Activated T-helper 17 cell treated with anti-CD3 and anti-CD28 coated beads, Interleukin-2, amount 50 U/mL, for 72 hours (primary cell): ENCODE measurements at regions not wholly inside any gene's neighbourhood (a gene's known extent, or its start where the extent isn't known, plus 50 kb on each side); places are given as distances from the start of the nearest gene placed in this dataset.

Source experiments
- ATAC-seq: fragments of 150-1000 bp; cut with Tn5 transposase; replicated peaks from 2 replicates; pipeline ENCODE4 v1.10.0; 2021; ENCODE audit warnings: mild to moderate bottlenecking, moderate library complexity
- H3K27ac Mint-ChIP-seq: one replicate; pipeline ENCODE4 v1.8.0; 2022; ENCODE audit warnings: mixed read lengths
- H3K27me3 Mint-ChIP-seq: one replicate; pipeline ENCODE4 v1.8.0; 2022; ENCODE audit warnings: mixed read lengths
- H3K36me3 Mint-ChIP-seq: one replicate; pipeline ENCODE4 v1.8.0; 2022; ENCODE audit warnings: low read depth, mild to moderate bottlenecking, mixed read lengths
- H3K4me1 Mint-ChIP-seq: one replicate; pipeline ENCODE4 v1.8.0; 2022; ENCODE audit warnings: mixed read lengths
- H3K4me3 Mint-ChIP-seq: one replicate; pipeline ENCODE4 v1.8.0; 2022; ENCODE audit warnings: mild to moderate bottlenecking, mixed read lengths
- H3K9me3 Mint-ChIP-seq: one replicate; pipeline ENCODE4 v1.8.0; 2022; ENCODE audit warnings: mixed read lengths

DNA sequence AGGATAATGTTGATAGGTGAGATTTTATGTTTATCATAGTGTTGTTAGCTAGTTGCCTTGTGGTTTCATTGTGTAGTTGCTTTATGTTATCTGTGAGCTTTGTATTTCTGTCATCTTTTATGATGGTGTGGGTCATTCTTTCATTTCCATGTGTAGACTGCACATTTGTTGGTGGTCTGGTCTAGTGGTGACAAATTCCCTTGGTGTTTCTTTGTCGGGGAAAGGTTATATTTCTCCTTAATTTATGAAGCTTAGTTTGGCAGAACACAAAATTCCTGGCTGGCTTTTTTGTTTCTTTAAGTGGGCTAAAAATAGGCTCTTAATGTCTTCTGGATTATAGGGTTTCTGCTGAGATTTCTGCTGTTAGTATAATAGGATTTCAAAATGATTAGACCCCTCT, 347.2 kb upstream of the ADAMTS5 start:
- Mint-ChIP-seq H3K9me3 (peaks cover 23% of the 10 kb centered on the region), H3K27me3 (no peaks in the 10 kb centered on the region), H3K4me3 (no peak overlapping the region), H3K4me1 (no peaks in the 10 kb centered on the region), H3K27ac (no peak overlapping the region), H3K36me3 (no peaks in the 10 kb centered on the region)
- ATAC-seq: no peak

DNA sequence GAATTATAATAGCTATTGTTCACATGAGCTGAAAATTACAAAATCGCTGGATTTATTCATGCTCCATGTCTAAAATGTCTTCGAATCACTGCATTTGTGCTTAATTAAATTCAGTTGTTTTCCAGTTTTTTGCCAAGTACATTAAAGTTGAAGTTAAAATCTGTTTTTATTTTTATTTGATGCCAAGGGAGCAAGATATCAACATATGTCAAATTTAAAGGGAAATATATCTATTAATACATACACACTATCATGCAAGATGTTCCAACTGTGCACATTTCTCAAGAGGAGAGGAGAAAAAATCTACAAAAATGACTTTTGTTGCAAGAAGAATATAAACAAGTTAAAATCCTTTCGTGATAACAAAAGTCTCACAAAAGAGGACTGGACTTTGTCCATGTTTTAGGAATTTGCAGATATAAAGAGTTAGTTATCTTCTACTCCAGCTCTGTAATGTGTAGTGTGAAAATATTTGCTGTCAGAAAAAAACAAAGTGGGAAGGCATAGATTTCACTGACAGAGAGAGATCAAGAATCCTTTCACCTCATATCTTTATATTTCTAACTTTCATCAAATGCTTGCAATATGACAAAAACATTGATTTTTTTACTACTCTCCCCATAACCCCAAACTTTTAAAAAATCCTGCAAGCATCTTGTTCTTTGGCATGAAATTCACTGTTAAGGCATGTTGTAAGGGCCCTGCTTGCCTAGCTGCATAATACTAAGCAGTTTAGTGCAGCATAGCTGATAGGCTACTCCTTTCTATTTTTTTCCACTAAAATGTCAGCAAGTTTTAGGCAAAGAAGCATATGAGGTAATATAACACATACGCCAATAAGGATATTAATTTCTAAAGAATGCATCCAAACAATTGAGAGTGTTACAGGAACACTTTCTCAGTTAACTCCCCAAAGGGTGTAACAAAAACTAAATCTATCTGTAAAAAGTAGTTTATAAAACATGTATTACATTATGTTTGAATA, 340.2 kb upstream of the ADAMTS5 start:
- ATAC-seq: no peak
- Mint-ChIP-seq H3K4me3 (no peak overlapping the region), H3K9me3 (peaks cover 9% of the 10 kb centered on the region), H3K27ac (no peak overlapping the region), H3K4me1 (no peaks in the 10 kb centered on the region), H3K36me3 (no peaks in the 10 kb centered on the region), H3K27me3 (no peaks in the 10 kb centered on the region)

DNA sequence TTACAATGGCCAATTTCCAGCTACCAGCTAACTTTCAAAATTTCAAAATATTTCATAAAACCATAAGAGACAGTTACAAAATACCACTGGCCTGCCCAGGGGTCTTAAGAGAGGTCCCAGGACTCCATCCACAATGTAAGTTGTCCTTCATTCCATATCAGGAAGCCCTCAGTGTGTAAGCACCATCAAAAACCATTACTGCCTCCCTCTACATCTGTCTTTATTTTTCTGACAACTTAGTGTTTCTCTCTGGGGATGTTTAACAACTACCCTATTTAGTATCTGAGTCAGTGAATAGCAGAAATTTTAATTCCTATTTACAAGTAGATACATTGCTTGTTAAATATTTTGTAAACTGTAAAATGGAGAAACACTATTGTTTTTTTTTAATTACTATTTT, 339.3 kb upstream of the ADAMTS5 start:
- Mint-ChIP-seq H3K4me3 (no peak overlapping the region), H3K27me3 (no peaks in the 10 kb centered on the region), H3K4me1 (no peaks in the 10 kb centered on the region), H3K9me3 (peaks cover 9% of the 10 kb centered on the region), H3K36me3 (no peaks in the 10 kb centered on the region), H3K27ac (no peak overlapping the region)
- ATAC-seq: no peak

DNA sequence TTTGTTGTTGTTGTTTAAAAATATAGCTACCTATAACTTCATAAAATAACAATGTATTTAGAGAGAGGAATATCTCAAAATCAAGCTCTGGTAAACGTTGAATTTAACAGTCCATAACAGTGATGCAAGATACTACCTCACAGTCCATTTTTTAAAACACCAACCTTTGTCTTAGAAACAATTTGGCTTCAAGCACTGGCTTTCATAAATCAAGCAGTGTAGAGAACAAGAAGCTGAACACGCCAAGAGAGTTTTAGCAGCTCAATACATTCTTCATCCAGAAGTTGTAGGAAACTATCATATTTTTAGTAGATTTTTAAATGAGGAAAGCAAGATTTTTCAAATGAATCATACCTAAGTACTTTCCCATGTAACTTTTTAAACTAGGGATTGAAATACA, 334.3 kb upstream of the ADAMTS5 start:
- H3K9me3 Mint-ChIP-seq: peaks cover 6% of the 10 kb centered on the region
- ATAC-seq: no peak
- no peaks in the 10 kb centered on the region for H3K4me1 Mint-ChIP-seq
- H3K27ac Mint-ChIP-seq: no peak overlapping the region
- H3K27me3 Mint-ChIP-seq: no peaks in the 10 kb centered on the region
- H3K36me3 Mint-ChIP-seq: no peaks in the 10 kb centered on the region
- no peak overlapping the region for H3K4me3 Mint-ChIP-seq

DNA sequence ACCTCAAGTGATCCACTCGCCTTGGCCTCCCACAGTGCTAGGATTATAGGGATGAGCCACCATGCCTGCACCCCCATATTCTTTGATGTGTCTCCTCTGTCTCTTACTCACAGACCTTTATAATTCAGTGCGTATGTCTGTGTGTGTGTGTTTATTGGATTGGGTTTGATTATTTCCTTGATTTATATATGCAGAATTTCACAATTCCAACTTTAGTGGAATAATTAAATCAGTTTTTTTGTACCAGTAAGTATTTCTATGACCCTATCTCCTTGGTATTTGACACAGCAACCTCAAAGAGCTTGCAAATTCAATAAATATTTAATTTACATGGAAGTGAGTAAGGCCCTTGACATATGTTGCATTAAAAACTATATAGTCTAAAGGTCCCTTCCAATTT, 333.9 kb upstream of the ADAMTS5 start:
- Mint-ChIP-seq H3K9me3 (peaks cover 6% of the 10 kb centered on the region), H3K27me3 (no peaks in the 10 kb centered on the region), H3K36me3 (no peaks in the 10 kb centered on the region), H3K27ac (no peak overlapping the region), H3K4me3 (no peak overlapping the region), H3K4me1 (no peaks in the 10 kb centered on the region)
- ATAC-seq: no peak

DNA sequence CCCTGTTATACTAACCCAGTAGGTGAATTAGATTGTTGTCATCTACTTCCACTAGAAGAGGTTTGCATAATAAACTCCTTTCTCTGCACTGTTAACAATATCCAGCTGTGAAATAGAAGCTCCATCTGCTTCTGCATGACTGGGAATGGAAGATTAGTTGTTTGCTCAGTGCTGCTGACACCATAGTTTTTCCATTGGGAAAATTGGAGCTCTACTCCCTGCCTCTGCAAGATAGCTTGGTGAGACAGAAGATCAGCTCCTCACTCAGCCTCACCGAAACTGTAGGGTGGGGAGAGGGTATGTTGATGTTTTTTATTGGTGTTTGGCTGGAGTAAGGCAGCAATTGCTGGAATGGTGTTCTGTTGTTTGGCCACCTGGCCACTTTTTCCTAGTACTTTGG, 331.6 kb upstream of the ADAMTS5 start:
- Mint-ChIP-seq H3K4me3 (no peak overlapping the region), H3K27me3 (no peaks in the 10 kb centered on the region), H3K36me3 (no peaks in the 10 kb centered on the region), H3K9me3 (peaks cover 13% of the 10 kb centered on the region), H3K4me1 (no peaks in the 10 kb centered on the region), H3K27ac (no peak overlapping the region)
- ATAC-seq: no peak

DNA sequence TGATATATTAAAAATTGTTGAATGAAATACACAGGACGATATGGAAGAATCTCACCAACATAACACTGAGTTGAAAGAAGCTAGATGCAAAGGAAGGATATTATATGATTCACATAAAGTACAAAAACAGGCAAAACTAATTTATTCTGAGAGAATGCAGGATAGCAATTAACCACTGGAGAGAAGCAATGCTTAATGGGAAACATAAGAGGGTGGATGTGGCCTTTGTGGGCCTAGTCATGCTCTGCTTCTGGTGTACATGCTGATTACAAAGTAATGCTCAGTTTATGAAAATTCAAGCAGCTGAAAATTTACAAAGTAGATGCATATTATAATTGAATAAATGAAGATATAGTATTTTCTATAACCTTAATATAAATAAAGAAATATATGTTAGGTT, 326.4 kb upstream of the ADAMTS5 start:
- H3K27me3 Mint-ChIP-seq: no peaks in the 10 kb centered on the region
- H3K27ac Mint-ChIP-seq: no peak overlapping the region
- ATAC-seq: no peak
- H3K4me1 Mint-ChIP-seq: no peaks in the 10 kb centered on the region
- H3K36me3 Mint-ChIP-seq: no peaks in the 10 kb centered on the region
- H3K9me3 Mint-ChIP-seq: peaks cover 16% of the 10 kb centered on the region
- H3K4me3 Mint-ChIP-seq: no peak overlapping the region

DNA sequence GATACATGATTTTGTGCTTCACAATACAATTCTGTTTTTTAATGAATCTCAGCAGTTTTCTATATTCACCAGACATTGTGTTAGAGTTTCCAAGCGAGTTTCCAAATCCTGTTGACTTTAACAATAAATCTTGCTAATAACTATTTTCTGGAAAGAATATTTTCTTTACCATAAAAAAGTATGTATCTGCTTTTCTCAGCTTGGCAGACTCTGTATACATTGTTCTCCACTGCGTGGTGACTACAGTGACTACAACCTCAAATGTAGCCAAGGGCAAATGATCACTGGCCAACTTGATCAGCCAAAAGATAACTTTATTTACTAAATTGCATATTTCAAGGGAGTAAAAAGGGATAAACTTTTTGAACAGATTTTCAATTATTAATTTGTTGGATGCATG, 325.9 kb upstream of the ADAMTS5 start:
- no peaks in the 10 kb centered on the region for H3K36me3 Mint-ChIP-seq
- H3K4me1 Mint-ChIP-seq: no peaks in the 10 kb centered on the region
- no peak overlapping the region for H3K4me3 Mint-ChIP-seq
- no peak for ATAC-seq
- H3K27ac Mint-ChIP-seq: no peak overlapping the region
- H3K27me3 Mint-ChIP-seq: no peaks in the 10 kb centered on the region
- peaks cover 16% of the 10 kb centered on the region for H3K9me3 Mint-ChIP-seq

DNA sequence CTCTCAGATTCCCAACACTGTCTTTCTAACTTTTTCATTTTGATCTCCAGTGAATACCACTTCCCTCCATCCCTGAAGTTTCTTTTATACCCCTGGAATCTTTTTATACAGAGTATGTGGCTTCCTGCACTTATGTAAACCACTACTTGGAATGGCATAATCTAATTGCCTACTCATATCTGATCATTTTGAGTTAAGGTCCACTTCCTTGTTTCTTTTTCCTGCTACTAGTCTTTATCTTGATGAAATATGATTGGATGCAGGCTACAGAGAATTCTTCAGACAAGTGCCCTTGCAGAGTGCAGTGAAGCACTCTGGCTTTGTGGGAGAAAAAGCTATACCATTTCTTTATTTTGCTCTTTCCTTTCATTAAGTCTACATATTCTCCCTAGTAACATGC, 325.3 kb upstream of the ADAMTS5 start:
- Mint-ChIP-seq H3K4me3 (no peak overlapping the region), H3K27ac (no peak overlapping the region), H3K36me3 (no peaks in the 10 kb centered on the region), H3K9me3 (peaks cover 16% of the 10 kb centered on the region), H3K4me1 (no peaks in the 10 kb centered on the region), H3K27me3 (no peaks in the 10 kb centered on the region)
- ATAC-seq: no peak

DNA sequence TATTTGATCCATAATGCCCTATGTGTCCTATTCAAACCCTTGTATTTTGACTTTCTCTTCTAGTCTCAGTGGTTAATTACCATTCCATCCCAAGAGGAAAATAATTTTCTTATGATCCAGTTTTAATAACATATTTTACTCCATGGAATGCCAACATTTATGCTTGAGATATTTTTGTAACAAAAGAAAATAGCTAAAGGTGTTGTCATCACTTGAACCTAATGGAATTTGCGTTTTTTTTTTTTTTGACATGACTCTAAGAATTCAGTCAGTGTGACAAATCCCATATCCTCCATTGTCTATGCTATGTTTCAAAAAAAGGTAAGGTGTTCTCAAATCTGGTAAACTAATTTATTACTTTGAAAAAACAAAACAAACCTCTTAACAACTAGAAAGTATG, 324.1 kb upstream of the ADAMTS5 start:
- Mint-ChIP-seq H3K27ac (no peak overlapping the region), H3K4me3 (no peak overlapping the region), H3K36me3 (no peaks in the 10 kb centered on the region), H3K4me1 (no peaks in the 10 kb centered on the region), H3K27me3 (no peaks in the 10 kb centered on the region), H3K9me3 (peaks cover 20% of the 10 kb centered on the region)
- no peak for ATAC-seq

DNA sequence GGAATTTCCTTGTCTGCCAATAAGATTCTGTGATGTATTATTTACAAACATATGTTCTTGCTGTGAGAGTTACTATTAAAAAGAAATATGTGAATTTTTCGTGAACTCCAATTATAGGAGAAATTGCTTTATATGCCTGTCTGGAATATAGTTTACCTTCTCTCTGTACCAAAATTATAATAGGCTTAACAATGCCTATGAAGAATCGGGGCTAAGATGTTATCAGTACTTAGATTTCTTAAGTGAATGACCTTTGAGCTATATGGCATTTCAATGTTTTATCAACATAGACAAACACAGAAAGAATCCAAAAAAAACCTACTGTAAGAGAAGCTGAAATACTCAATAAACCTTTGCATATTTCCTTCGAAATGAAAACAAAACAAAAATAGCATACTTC, 323.1 kb upstream of the ADAMTS5 start:
- H3K27ac Mint-ChIP-seq: no peak overlapping the region
- H3K9me3 Mint-ChIP-seq: peaks cover 18% of the 10 kb centered on the region
- no peak overlapping the region for H3K4me3 Mint-ChIP-seq
- H3K27me3 Mint-ChIP-seq: no peaks in the 10 kb centered on the region
- no peak for ATAC-seq
- no peaks in the 10 kb centered on the region for H3K36me3 Mint-ChIP-seq
- H3K4me1 Mint-ChIP-seq: no peaks in the 10 kb centered on the region

DNA sequence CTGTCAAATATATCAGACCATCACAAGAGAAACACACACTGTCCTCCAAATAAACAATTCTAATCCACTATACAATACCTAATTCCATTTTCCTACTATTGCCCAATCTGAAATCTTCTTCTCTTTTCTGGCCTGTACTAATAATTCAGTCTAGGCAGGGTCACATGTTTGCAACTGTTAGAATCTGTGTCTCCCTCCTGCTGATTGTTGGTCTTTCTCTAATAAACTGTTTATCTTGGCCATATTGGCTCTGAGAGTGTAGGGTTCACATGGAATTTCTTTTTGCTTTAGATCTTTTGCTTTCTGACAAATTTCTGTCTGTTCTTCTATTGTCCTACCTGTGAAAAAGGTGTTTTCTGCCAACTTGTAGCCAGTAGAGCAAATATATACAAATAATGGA, 319.9 kb upstream of the ADAMTS5 start:
- Mint-ChIP-seq H3K4me3 (no peak overlapping the region), H3K4me1 (no peaks in the 10 kb centered on the region), H3K36me3 (no peaks in the 10 kb centered on the region), H3K27ac (no peak overlapping the region), H3K27me3 (no peaks in the 10 kb centered on the region), H3K9me3 (peaks cover 7% of the 10 kb centered on the region)
- no peak for ATAC-seq

DNA sequence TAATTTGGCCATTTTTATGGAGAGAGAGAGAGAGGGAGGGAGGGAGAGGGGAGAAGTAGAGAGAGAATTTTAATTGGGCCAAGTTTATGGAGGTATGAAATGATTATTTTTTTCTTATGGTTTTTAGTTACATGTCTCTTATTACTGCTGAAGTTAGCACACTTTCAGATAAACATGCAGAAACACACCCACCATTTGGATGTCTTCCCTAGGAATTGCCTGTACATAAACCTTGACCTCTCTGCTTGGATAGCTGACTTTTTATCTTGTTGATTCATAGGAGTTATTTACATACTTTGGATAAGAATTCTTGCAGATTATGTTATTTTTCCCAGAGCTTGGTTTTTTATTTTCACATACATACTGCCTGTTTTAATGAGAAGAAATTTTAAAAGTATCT, 310.2 kb upstream of the ADAMTS5 start:
- no peak for ATAC-seq
- no peak overlapping the region for H3K27ac Mint-ChIP-seq
- no peak overlapping the region for H3K4me3 Mint-ChIP-seq
- H3K27me3 Mint-ChIP-seq: no peaks in the 10 kb centered on the region
- H3K36me3 Mint-ChIP-seq: no peaks in the 10 kb centered on the region
- no peaks in the 10 kb centered on the region for H3K9me3 Mint-ChIP-seq
- no peaks in the 10 kb centered on the region for H3K4me1 Mint-ChIP-seq

DNA sequence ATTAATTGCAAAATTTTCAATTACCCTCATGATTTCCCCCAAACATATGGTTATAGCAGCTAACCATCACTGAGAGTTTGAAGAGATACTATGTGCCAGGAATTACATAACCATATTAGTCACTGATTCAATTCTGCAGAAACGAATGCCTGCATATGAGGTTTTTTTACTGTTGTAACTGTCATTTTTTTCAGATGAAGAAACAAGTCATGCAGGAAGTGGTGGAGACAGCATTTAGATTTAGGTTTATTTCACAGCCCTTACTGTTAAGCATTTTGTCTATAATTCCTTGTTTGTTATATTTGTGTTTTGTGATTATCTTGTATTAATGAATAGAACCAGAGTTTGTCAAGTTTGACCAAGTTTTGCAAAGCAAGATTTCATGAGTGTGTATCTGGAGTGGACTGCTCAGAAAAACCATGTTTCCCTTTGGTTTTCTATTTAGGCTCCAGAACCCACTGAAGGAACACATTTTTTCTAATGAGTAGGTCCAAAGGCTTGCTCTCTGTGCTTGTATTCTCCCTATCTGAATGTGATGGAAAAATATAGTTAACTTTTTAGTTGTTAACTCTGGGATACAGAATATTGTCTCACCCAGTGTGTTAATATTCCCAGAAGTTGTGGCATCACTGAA, 308.5 kb upstream of the ADAMTS5 start:
- no peaks in the 10 kb centered on the region for H3K27me3 Mint-ChIP-seq
- H3K4me3 Mint-ChIP-seq: no peak overlapping the region
- no peaks in the 10 kb centered on the region for H3K36me3 Mint-ChIP-seq
- no peaks in the 10 kb centered on the region for H3K4me1 Mint-ChIP-seq
- ATAC-seq: no peak
- no peak overlapping the region for H3K27ac Mint-ChIP-seq
- H3K9me3 Mint-ChIP-seq: no peaks in the 10 kb centered on the region

DNA sequence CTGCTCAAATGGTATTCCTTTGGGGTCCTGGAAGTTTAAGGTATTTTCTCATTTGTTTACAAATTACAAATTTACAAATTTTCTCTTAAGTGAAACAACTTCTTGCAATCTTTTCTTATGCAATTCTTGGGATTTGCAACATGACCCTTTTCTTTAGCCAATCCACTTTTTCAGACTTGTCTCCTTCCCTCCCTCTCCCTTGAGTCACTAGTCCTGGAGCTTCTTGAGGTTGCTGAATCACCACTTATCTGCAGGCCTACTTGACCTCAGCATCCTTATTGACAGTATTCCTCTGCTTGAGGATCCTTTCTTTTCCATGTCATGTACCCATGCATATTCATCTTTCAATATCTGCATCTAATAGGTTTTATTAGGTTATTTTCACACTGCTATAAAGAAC, 302.8 kb upstream of the ADAMTS5 start:
- ATAC-seq: no peak

More for the DNA sequence above, 302.8 kb upstream of the ADAMTS5 start:
- Mint-ChIP-seq H3K27ac (no peak overlapping the region), H3K9me3 (no peaks in the 10 kb centered on the region), H3K36me3 (no peaks in the 10 kb centered on the region), H3K27me3 (no peaks in the 10 kb centered on the region), H3K4me3 (no peak overlapping the region), H3K4me1 (no peaks in the 10 kb centered on the region)
